H1 (cell line): ENCODE measurements at regions not wholly inside any gene's neighbourhood (a gene's known extent, or its start where the extent isn't known, plus 50 kb on each side); places are given as distances from the start of the nearest gene placed in this dataset.

Source experiments
- CTCF ChIA-PET: fragments of 300-600 bp; sonication (Branson Sonifier 250); formaldehyde crosslinking; loops from one replicate; lab custom pipeline; 2021; ENCODE audit not compliant: partially characterized antibody; lab: Charles Lee
- POLR2A ChIA-PET: fragments of 300-600 bp; sonication (Branson Sonifier 250); formaldehyde crosslinking; loops from one replicate; lab custom pipeline; 2021; ENCODE audit warnings: inconsistent platforms; ENCODE audit not compliant: partially characterized antibody; lab: Charles Lee
- DNase-seq, 2 experiments: peaks; one replicate each; pipeline versions ENCODE4 v3.0.0 to v3.0.0-alpha.2; 2010 to 2022; ENCODE audit warnings: low spot score in 2 of 2, low read depth in 1 of 2, mixed read lengths in 1 of 2
- FAIRE-seq: peaks from 2 replicates; lab custom pipeline; 2011; peaks lifted over from hg19 to GRCh38; lab: Jason Lieb, UNC
- H2AFZ ChIP-seq: 2 replicates; pipeline ENCODE4 v1.8.1; 2012; ENCODE audit warnings: low read length, inconsistent platforms
- H2AK5ac ChIP-seq: 2 replicates; pipeline ENCODE4 v1.6.1; 2013; ENCODE audit warnings: low read depth, low read length
- H2BK120ac ChIP-seq: replicated peaks from 2 replicates; pipeline ENCODE3; 2013; ENCODE audit warnings: low read depth, low read length, inconsistent platforms
- H2BK12ac ChIP-seq: 2 replicates; pipeline ENCODE4 v1.6.1; 2013; ENCODE audit warnings: low read depth, low read length
- H2BK15ac ChIP-seq: 2 replicates; pipeline ENCODE4 v1.6.1; 2013; ENCODE audit warnings: low read length
- H2BK20ac ChIP-seq: 2 replicates; pipeline ENCODE4 v1.6.1; 2013; ENCODE audit warnings: low read length
- H2BK5ac ChIP-seq: 2 replicates; pipeline ENCODE4 v1.6.1; 2013; ENCODE audit warnings: low read depth, low read length
- H3K14ac ChIP-seq: 2 replicates; pipeline ENCODE4 v1.6.1; 2013; ENCODE audit warnings: inconsistent platforms; ENCODE audit not compliant: insufficient read length
- H3K18ac ChIP-seq: 2 replicates; pipeline ENCODE4 v1.6.1; 2013; ENCODE audit warnings: low read length; ENCODE audit errors: extremely low read depth
- H3K23ac ChIP-seq: 2 replicates; pipeline ENCODE4 v1.6.1; 2013; ENCODE audit warnings: inconsistent platforms; ENCODE audit not compliant: insufficient read length
- H3K23me2 ChIP-seq: 2 replicates; pipeline ENCODE4 v1.6.1; 2013; ENCODE audit warnings: low read depth, low read length
- H3K27ac ChIP-seq: 2 replicates; pipeline ENCODE4 v1.6.1; 2011; ENCODE audit warnings: low read depth, low read length, inconsistent platforms
- H3K27me3 ChIP-seq, 4 experiments: replicated peaks in 1 of 4; 1 replicate in 1 of 4; 2 replicates in 3 of 4; pipeline versions ENCODE4 v1.6.1 to v1.8.1; 2011 to 2013; ENCODE audit warnings: low read length in 3 of 4, mild to moderate bottlenecking in 3 of 4, inconsistent platforms in 2 of 4, mixed read lengths in 2 of 4, moderate library complexity in 1 of 4; ENCODE audit not compliant: control insufficient read depth in 3 of 4, insufficient read depth in 3 of 4; ENCODE audit errors: extremely low read depth in 1 of 4
- H3K36me3 ChIP-seq, 4 experiments: 2 replicates each; pipeline versions ENCODE4 v1.6.1 to v1.8.1; 2011 to 2013; ENCODE audit warnings: mild to moderate bottlenecking in 4 of 4, low read length in 3 of 4, moderate library complexity in 2 of 4, control low read depth in 1 of 4, inconsistent platforms in 1 of 4; ENCODE audit not compliant: insufficient read depth in 4 of 4, control insufficient read depth in 2 of 4
- H3K4ac ChIP-seq: replicated peaks from 2 replicates; pipeline ENCODE3; 2013; ENCODE audit warnings: low read length, low read depth, mixed read lengths, inconsistent platforms; ENCODE audit not compliant: insufficient read length
- H3K4me1 ChIP-seq, 4 experiments: replicated peaks in 1 of 4; 1 replicate in 1 of 4; 2 replicates in 3 of 4; pipeline versions ENCODE4 v1.6.1 to v1.8.1; 2011 to 2013; ENCODE audit warnings: low read length in 3 of 4, inconsistent platforms in 2 of 4, mixed read lengths in 1 of 4; ENCODE audit not compliant: insufficient read depth in 4 of 4, control insufficient read depth in 3 of 4
- H3K4me2 ChIP-seq, 2 experiments: 2 replicates each; pipeline versions ENCODE4 v1.6.1 to v1.8.1; 2011 to 2013; ENCODE audit warnings: low read depth in 2 of 2, low read length in 2 of 2, control low read depth in 1 of 2, inconsistent platforms in 1 of 2, mild to moderate bottlenecking in 1 of 2; ENCODE audit not compliant: insufficient read depth in 1 of 2
- H3K4me3 ChIP-seq, 4 experiments: fragments of 200-600, 300-600 bp in 1 of 4; sonication (generic), shearing (Covaris generic), sonication (Bioruptor Twin) in 1 of 4; 2 replicates each; pipeline versions ENCODE4 v1.5.1 to v1.8.1; 2011 to 2016; ENCODE audit warnings: low read length in 4 of 4, low read depth in 3 of 4, control low read depth in 2 of 4, inconsistent platforms in 2 of 4, mild to moderate bottlenecking in 2 of 4, mixed read lengths in 1 of 4, moderate library complexity in 1 of 4; ENCODE audit not compliant: insufficient read depth in 2 of 4; ENCODE audit errors: extremely low read depth in 1 of 4
- H3K56ac ChIP-seq: replicated peaks from 2 replicates; pipeline ENCODE3; 2013; ENCODE audit warnings: low read depth, mild to moderate bottlenecking, mixed read lengths, low read length, inconsistent platforms; ENCODE audit not compliant: insufficient read length
- H3K79me1 ChIP-seq: 2 replicates; pipeline ENCODE4 v1.6.1; 2013; ENCODE audit warnings: low read depth, low read length, control low read depth
- H3K79me2 ChIP-seq, 2 experiments: 2 replicates each; pipeline versions ENCODE4 v1.6.1 to v1.8.1; 2012 to 2013; ENCODE audit warnings: low read length in 2 of 2, mild to moderate bottlenecking in 2 of 2, inconsistent platforms in 1 of 2; ENCODE audit not compliant: insufficient read depth in 2 of 2, control insufficient read depth in 1 of 2
- H3K9ac ChIP-seq, 4 experiments: replicated peaks in 1 of 4; 1 replicate in 1 of 4; 2 replicates in 3 of 4; pipeline versions ENCODE4 v1.6.1 to v1.8.1; 2011 to 2013; ENCODE audit warnings: low read depth in 3 of 4, low read length in 3 of 4, control low read depth in 2 of 4, mild to moderate bottlenecking in 2 of 4, moderate library complexity in 2 of 4, inconsistent platforms in 1 of 4; ENCODE audit errors: extremely low read depth in 1 of 4
- H3K9me3 ChIP-seq, 2 experiments: 2 replicates each; pipeline versions ENCODE4 v1.6.1 to v1.8.1; 2012 to 2013; ENCODE audit warnings: mild to moderate bottlenecking in 2 of 2, moderate library complexity in 2 of 2, control low read depth in 1 of 2, inconsistent platforms in 1 of 2, low read depth in 1 of 2, low read length in 1 of 2, mixed read lengths in 1 of 2; ENCODE audit not compliant: insufficient read depth in 2 of 2
- H4K20me1 ChIP-seq, 2 experiments: replicated peaks in 1 of 2; 2 replicates each; pipeline versions ENCODE3 to v1.8.1; 2011 to 2013; ENCODE audit warnings: inconsistent platforms in 2 of 2, low read length in 2 of 2, mild to moderate bottlenecking in 1 of 2; ENCODE audit not compliant: insufficient read depth in 2 of 2, control insufficient read depth in 1 of 2
- H4K5ac ChIP-seq: 2 replicates; pipeline ENCODE4 v1.6.1; 2013; ENCODE audit warnings: low read length, low read depth, mixed read lengths, inconsistent platforms; ENCODE audit not compliant: insufficient read length
- H4K8ac ChIP-seq: 2 replicates; pipeline ENCODE4 v1.8.0; 2013; ENCODE audit warnings: mild to moderate bottlenecking, moderate library complexity, low read length, inconsistent platforms; ENCODE audit not compliant: insufficient read depth; ENCODE audit errors: extremely low read depth
- H4K91ac ChIP-seq: replicated peaks from 2 replicates; pipeline ENCODE3; 2013; ENCODE audit warnings: low read length, mixed read lengths, inconsistent platforms; ENCODE audit not compliant: insufficient read length
- ATF2 ChIP-seq: IDR thresholded peaks from 2 replicates; pipeline ENCODE4 v1.6.1; 2012; ENCODE audit warnings: low read length, inconsistent platforms
- BRCA1 ChIP-seq: IDR thresholded peaks from 2 replicates; pipeline ENCODE4 v1.6.1; 2012; ENCODE audit warnings: low read depth, low read length, improper control_type of control experiment
- CHD1 ChIP-seq: IDR thresholded peaks from 2 replicates; pipeline ENCODE4 v1.6.1; 2012; ENCODE audit warnings: low read depth, low read length, improper control_type of control experiment
- CREB1 ChIP-seq: IDR thresholded peaks from 2 replicates; pipeline ENCODE4 v1.6.1; 2012; ENCODE audit warnings: inconsistent platforms
- EGR1 ChIP-seq: IDR thresholded peaks from 2 replicates; pipeline ENCODE4 v1.6.1; 2011; ENCODE audit warnings: low read depth, low read length, borderline replicate concordance
- EZH2 ChIP-seq: fragments of 200-600 bp; sonication (generic); IDR thresholded peaks from 2 replicates; pipeline ENCODE4 v1.7.1; 2012; ENCODE audit warnings: low read depth, mild to moderate bottlenecking, moderate library complexity, low read length, inconsistent platforms; ENCODE audit not compliant: severe bottlenecking
- MAX ChIP-seq: IDR thresholded peaks from 2 replicates; pipeline ENCODE4 v1.6.1; 2012; ENCODE audit warnings: inconsistent platforms
- RAD21 ChIP-seq, 2 experiments: IDR thresholded peaks in 1 of 2; conservative IDR thresholded peaks in 1 of 2; 2 replicates each; pipeline ENCODE4 v1.6.1; 2011; ENCODE audit warnings: low read depth in 2 of 2, low read length in 2 of 2, improper control_type of control experiment in 1 of 2, inconsistent platforms in 1 of 2, mild to moderate bottlenecking in 1 of 2, moderate library complexity in 1 of 2
- SAP30 ChIP-seq: fragments of 300-600 bp; sonication (generic); IDR thresholded peaks from 2 replicates; pipeline ENCODE4 v1.7.1; 2012; ENCODE audit warnings: low read length, moderate library complexity, mild to moderate bottlenecking, inconsistent platforms; ENCODE audit not compliant: insufficient read depth, insufficient replicate concordance
- SP2 ChIP-seq: IDR thresholded peaks from 2 replicates; pipeline ENCODE4 v1.6.1; 2012; ENCODE audit warnings: mild to moderate bottlenecking, low read length, inconsistent platforms
- SP4 ChIP-seq: IDR thresholded peaks from 2 replicates; pipeline ENCODE4 v1.6.1; 2012; ENCODE audit warnings: low read length, inconsistent platforms
- SUZ12 ChIP-seq: fragments of 200-600 bp; sonication (generic); IDR thresholded peaks from 2 replicates; pipeline ENCODE4 v1.6.1; 2012; ENCODE audit warnings: mild to moderate bottlenecking, inconsistent platforms, low read length, moderate library complexity, mixed read lengths
- YY1 ChIP-seq: IDR thresholded peaks from 2 replicates; pipeline ENCODE4 v1.6.1; 2011; ENCODE audit warnings: low read depth, mild to moderate bottlenecking, low read length
- WGBS, 2 experiments: shearing (Covaris generic) in 1 of 2; methylation state at CpG; one replicate each; pipeline versions ENCODE4 v1.1.6 to v1.1.7; 2013 to 2015; ENCODE audit warnings: low lambda C conversion rate in 2 of 2, mixed read lengths in 2 of 2, inconsistent platforms in 1 of 2, low coverage in 1 of 2, missing lambda C conversion rate in 1 of 2; ENCODE audit not compliant: insufficient replicate concordance in 2 of 2, insufficient coverage in 1 of 2, insufficient read length in 1 of 2; ENCODE audit errors: extremely low coverage in 1 of 2, missing lambda C conversion rate in 1 of 2; 5-methylcytosine and 5-hydroxymethylcytosine counted together

- Histone ChIP-seq H3K14ac (no peak overlapping the region), H3K79me2 (no peaks in the 10 kb centered on the region), H4K8ac (no peak overlapping the region), H4K91ac (no peak overlapping the region), H3K4me3 (no peak overlapping the region), H2BK20ac (no peak overlapping the region), H3K79me1 (no peaks in the 10 kb centered on the region), H3K56ac (no peak overlapping the region), H4K5ac (no peak overlapping the region), H2BK15ac (no peak overlapping the region), H3K4me2 (no peak overlapping the region), H3K9me3 (no peaks in the 10 kb centered on the region), H2BK120ac (no peak overlapping the region), H2BK12ac (no peak overlapping the region), H3K27ac (no peak overlapping the region), H3K4ac (no peak overlapping the region), H4K20me1 (no peaks in the 10 kb centered on the region), H3K27me3 (no peaks in the 10 kb centered on the region), H3K23ac (no peak overlapping the region), H2BK5ac (no peak overlapping the region), H3K18ac (no peak overlapping the region), H2AK5ac (no peak overlapping the region), H3K4me1 (no peaks in the 10 kb centered on the region), H3K23me2 (no peaks in the 10 kb centered on the region), H3K9ac (no peak overlapping the region), H2AFZ (no peak overlapping the region), H3K36me3 (no peaks in the 10 kb centered on the region)
- ChIA-PET POLR2A (no interaction called here), CTCF (no interaction called here)
- 77% methylated on average over 1 of the region's 1 CpG; no CpG with 5 or more reads in 1 of the 2 experiments for WGBS, 2 experiments
- no peak for DNase-seq
- FAIRE-seq: no peak
- TF ChIP-seq SP4 (no peak), CHD1 (no peak), RAD21 (IDR thresholded peaks at IDR 0.05 in 1 of 2, conservative IDR thresholded peaks at IDR 0.05 in 1 of 2; ENCODE audit: low read depth in 2 of 2, low read length in 2 of 2) (no peak), SP2 (no peak), EGR1 (no peak), SAP30 (no peak), CREB1 (no peak), BRCA1 (no peak), SUZ12 (no peak), MAX (no peak), ATF2 (no peak), YY1 (no peak), EZH2 (no peak)
Observed at GRCh38 chr6:140579918-140580317, 1205.5 kb upstream of the CITED2 start.
